ENCODE measurements at regions not wholly inside any gene's neighbourhood (a gene's known extent, or its start where the extent isn't known, plus 50 kb on each side); places are given as distances from the start of the nearest gene placed in this dataset.

- no peaks in the 10 kb centered on the region; a peak in 1 of 4 replicates for H3K27me3 ChIP-seq (replicated peaks in 1 of 2; ENCODE audit: control insufficient read depth in 2 of 2, insufficient read depth in 2 of 2, low read length in 1 of 2)
- 0% methylated on average over 3 of the region's 3 CpGs for WGBS (ENCODE audit: insufficient coverage, insufficient replicate concordance, low lambda C conversion rate, missing lambda C conversion rate)
- H4K20me1 ChIP-seq (ENCODE audit: control insufficient read depth, insufficient read depth), result no peaks in the 10 kb centered on the region
- no TSS peak for BruUV-seq (replicated peaks)
- H2AFZ ChIP-seq (ENCODE audit: control insufficient read depth, low read depth, low read length), result no peak overlapping the region
- ChIA-PET RAD21 (ENCODE audit: unreplicated experiment) (no interaction called here), POLR2A (no interaction called here), CTCF (no interaction called here), SMC1A (ENCODE audit: uncharacterized antibody, unreplicated experiment) (no interaction called here)
- H3K4me1 ChIP-seq (ENCODE audit: control insufficient read depth, insufficient read depth, low read length), result no peaks in the 10 kb centered on the region
- ATAC-seq (no peak), FAIRE-seq (no peak), DNase-seq (ENCODE audit: low read depth, low spot score) (no peak)
- H3K9me3 ChIP-seq (replicated peaks; ENCODE audit: control insufficient read depth, insufficient read depth, low read length), result no peaks in the 10 kb centered on the region; the same call in 2 of the 3 replicates
- H3K79me2 ChIP-seq (ENCODE audit: control insufficient read depth, insufficient read depth, low read length), result no peaks in the 10 kb centered on the region
- H3K4me3 ChIP-seq, result no peak overlapping the region
- intact Hi-C loops (cut with micrococcal nuclease; ENCODE audit: unreplicated experiment) (no loop called here), in situ Hi-C loops (cut with MboI) (no loop called here)
- no peaks in the 10 kb centered on the region for H3K36me3 ChIP-seq (ENCODE audit: control insufficient read depth in 2 of 2, insufficient read depth in 2 of 2, low read length in 1 of 2)
- H3K9ac ChIP-seq (ENCODE audit: control insufficient read depth, insufficient read depth, low read length), result no peak overlapping the region
- H3K27ac ChIP-seq (ENCODE audit: control insufficient read depth, insufficient read depth), result no peak overlapping the region
- H3K4me2 ChIP-seq (ENCODE audit: control insufficient read depth, insufficient read depth), result no peak overlapping the region
- TF ChIP-seq CEBPB (IDR thresholded peaks at IDR 0.05; ENCODE audit: borderline replicate concordance in 1 of 2, low read depth in 2 of 2, low read length in 2 of 2) (no peak), ZNF622 (IDR thresholded peaks at IDR 0.05) (no peak), POLR2AphosphoS5 (IDR thresholded peaks at IDR 0.05; ENCODE audit: low read length) (no peak), ZNF274 (IDR thresholded peaks at IDR 0.05; ENCODE audit: insufficient read depth, insufficient read length) (no peak), RBBP5 (conservative IDR thresholded peaks at IDR 0.05) (no peak), ZNF24 (IDR thresholded peaks at IDR 0.05) (no peak), E4F1 (IDR thresholded peaks at IDR 0.05; ENCODE audit: borderline replicate concordance, partially characterized antibody) (no peak), SIN3A (IDR thresholded peaks at IDR 0.05; ENCODE audit: low read depth, low read length) (no peak), CHD2 (IDR thresholded peaks at IDR 0.05; ENCODE audit: borderline replicate concordance, low read depth, low read length) (no peak), NFIC (IDR thresholded peaks at IDR 0.05; ENCODE audit: low read depth, low read length) (no peak), EZH2 (IDR thresholded peaks at IDR 0.05; ENCODE audit: borderline replicate concordance, control insufficient read depth, low read depth, low read length) (no peak), SMC3 (IDR thresholded peaks at IDR 0.05; ENCODE audit: borderline replicate concordance, low read length) (no peak), GABPA (IDR thresholded peaks at IDR 0.05; ENCODE audit: low read depth) (no peak), FOS (IDR thresholded peaks at IDR 0.05; ENCODE audit: borderline replicate concordance, extremely low read depth, insufficient read length) (no peak), MXI1 (IDR thresholded peaks at IDR 0.05; ENCODE audit: low read depth, low read length) (no peak), NFXL1 (IDR thresholded peaks at IDR 0.05; ENCODE audit: borderline replicate concordance) (no peak)
- TF ChIP-seq, protein P1, sequence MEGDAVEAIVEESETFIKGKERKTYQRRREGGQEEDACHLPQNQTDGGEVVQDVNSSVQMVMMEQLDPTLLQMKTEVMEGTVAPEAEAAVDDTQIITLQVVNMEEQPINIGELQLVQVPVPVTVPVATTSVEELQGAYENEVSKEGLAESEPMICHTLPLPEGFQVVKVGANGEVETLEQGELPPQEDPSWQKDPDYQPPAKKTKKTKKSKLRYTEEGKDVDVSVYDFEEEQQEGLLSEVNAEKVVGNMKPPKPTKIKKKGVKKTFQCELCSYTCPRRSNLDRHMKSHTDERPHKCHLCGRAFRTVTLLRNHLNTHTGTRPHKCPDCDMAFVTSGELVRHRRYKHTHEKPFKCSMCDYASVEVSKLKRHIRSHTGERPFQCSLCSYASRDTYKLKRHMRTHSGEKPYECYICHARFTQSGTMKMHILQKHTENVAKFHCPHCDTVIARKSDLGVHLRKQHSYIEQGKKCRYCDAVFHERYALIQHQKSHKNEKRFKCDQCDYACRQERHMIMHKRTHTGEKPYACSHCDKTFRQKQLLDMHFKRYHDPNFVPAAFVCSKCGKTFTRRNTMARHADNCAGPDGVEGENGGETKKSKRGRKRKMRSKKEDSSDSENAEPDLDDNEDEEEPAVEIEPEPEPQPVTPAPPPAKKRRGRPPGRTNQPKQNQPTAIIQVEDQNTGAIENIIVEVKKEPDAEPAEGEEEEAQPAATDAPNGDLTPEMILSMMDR (IDR thresholded peaks at IDR 0.05 in 2 of 3, conservative IDR thresholded peaks at IDR 0.05 in 1 of 3; ENCODE audit: control insufficient read depth in 2 of 3, extremely low read depth in 1 of 3, insufficient read depth in 1 of 3, low read depth in 3 of 3, low read length in 3 of 3), result no peak
- TF ChIP-seq, protein P2, sequence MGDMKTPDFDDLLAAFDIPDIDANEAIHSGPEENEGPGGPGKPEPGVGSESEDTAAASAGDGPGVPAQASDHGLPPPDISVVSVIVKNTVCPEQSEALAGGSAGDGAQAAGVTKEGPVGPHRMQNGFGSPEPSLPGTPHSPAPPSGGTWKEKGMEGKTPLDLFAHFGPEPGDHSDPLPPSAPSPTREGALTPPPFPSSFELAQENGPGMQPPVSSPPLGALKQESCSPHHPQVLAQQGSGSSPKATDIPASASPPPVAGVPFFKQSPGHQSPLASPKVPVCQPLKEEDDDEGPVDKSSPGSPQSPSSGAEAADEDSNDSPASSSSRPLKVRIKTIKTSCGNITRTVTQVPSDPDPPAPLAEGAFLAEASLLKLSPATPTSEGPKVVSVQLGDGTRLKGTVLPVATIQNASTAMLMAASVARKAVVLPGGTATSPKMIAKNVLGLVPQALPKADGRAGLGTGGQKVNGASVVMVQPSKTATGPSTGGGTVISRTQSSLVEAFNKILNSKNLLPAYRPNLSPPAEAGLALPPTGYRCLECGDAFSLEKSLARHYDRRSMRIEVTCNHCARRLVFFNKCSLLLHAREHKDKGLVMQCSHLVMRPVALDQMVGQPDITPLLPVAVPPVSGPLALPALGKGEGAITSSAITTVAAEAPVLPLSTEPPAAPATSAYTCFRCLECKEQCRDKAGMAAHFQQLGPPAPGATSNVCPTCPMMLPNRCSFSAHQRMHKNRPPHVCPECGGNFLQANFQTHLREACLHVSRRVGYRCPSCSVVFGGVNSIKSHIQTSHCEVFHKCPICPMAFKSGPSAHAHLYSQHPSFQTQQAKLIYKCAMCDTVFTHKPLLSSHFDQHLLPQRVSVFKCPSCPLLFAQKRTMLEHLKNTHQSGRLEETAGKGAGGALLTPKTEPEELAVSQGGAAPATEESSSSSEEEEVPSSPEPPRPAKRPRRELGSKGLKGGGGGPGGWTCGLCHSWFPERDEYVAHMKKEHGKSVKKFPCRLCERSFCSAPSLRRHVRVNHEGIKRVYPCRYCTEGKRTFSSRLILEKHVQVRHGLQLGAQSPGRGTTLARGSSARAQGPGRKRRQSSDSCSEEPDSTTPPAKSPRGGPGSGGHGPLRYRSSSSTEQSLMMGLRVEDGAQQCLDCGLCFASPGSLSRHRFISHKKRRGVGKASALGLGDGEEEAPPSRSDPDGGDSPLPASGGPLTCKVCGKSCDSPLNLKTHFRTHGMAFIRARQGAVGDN (IDR thresholded peaks at IDR 0.05), result no peak
Observed at GRCh38 chr2:100691846-100692245, 128.1 kb upstream of the NPAS2 start.

Data from GM12878 (cell line).